Astrocyte (in vitro differentiated cells and primary cell): ENCODE measurements at regions not wholly inside any gene's neighbourhood (a gene's known extent, or its start where the extent isn't known, plus 50 kb on each side); places are given as distances from the start of the nearest gene placed in this dataset.

Experiments
- DNase-seq: peaks from one replicate; pipeline ENCODE4 v3.0.0-alpha.2; 2010; ENCODE audit warnings: low read depth
- FAIRE-seq: peaks from 2 replicates; lab custom pipeline; 2011; peaks lifted over from hg19 to GRCh38; lab: Jason Lieb, UNC
- H2AFZ ChIP-seq: 2 replicates; pipeline ENCODE4 v1.6.0; 2012; ENCODE audit warnings: low read depth, low read length, inconsistent platforms
- H3K27ac ChIP-seq: 2 replicates; pipeline ENCODE4 v1.5.1; 2011; ENCODE audit warnings: low read depth, low read length, inconsistent platforms
- H3K27me3 ChIP-seq: 2 replicates; pipeline ENCODE4 v1.6.0; 2011; ENCODE audit warnings: low read length, inconsistent platforms; ENCODE audit not compliant: insufficient read depth
- H3K36me3 ChIP-seq: 2 replicates; pipeline ENCODE4 v1.5.1; 2011; ENCODE audit warnings: low read length, inconsistent platforms; ENCODE audit not compliant: insufficient read depth
- H3K4me1 ChIP-seq: 2 replicates; pipeline ENCODE4 v1.5.1; 2011; ENCODE audit warnings: low read length, inconsistent platforms; ENCODE audit not compliant: insufficient read depth
- H3K4me2 ChIP-seq: 2 replicates; pipeline ENCODE4 v1.6.0; 2012; ENCODE audit warnings: low read length, inconsistent platforms
- H3K4me3 ChIP-seq: 2 replicates; pipeline ENCODE4 v1.5.1; 2011; ENCODE audit warnings: low read depth, mild to moderate bottlenecking, low read length, inconsistent platforms; ENCODE audit not compliant: insufficient read depth
- H3K79me2 ChIP-seq: 2 replicates; pipeline ENCODE4 v1.6.0; 2012; ENCODE audit warnings: mild to moderate bottlenecking, low read length, inconsistent platforms; ENCODE audit not compliant: insufficient read depth
- H3K9ac ChIP-seq: 2 replicates; pipeline ENCODE4 v1.6.0; 2012; ENCODE audit warnings: mild to moderate bottlenecking, low read length, inconsistent platforms
- H3K9me3 ChIP-seq: 2 replicates; pipeline ENCODE4 v1.5.1; 2012; ENCODE audit warnings: low read depth, mild to moderate bottlenecking, low read length, inconsistent platforms; ENCODE audit not compliant: insufficient read depth
- H4K20me1 ChIP-seq: 2 replicates; pipeline ENCODE4 v1.6.0; 2012; ENCODE audit warnings: low read length, inconsistent platforms; ENCODE audit not compliant: insufficient read depth
- H3K27ac Mint-ChIP-seq: one replicate; pipeline ENCODE4 v1.8.0; 2021; ENCODE audit warnings: mild to moderate bottlenecking, mixed read lengths; ENCODE audit not compliant: unreplicated experiment
- H3K27me3 Mint-ChIP-seq: one replicate; pipeline ENCODE4 v1.8.0; 2021; ENCODE audit warnings: low read depth, mixed read lengths; ENCODE audit not compliant: unreplicated experiment
- H3K36me3 Mint-ChIP-seq: one replicate; pipeline ENCODE4 v1.8.0; 2021; ENCODE audit warnings: low read depth, mixed read lengths; ENCODE audit not compliant: unreplicated experiment
- H3K4me1 Mint-ChIP-seq: one replicate; pipeline ENCODE4 v1.8.0; 2021; ENCODE audit warnings: low read depth, mixed read lengths; ENCODE audit not compliant: unreplicated experiment
- H3K4me3 Mint-ChIP-seq: one replicate; pipeline ENCODE4 v1.8.0; 2021; ENCODE audit warnings: mild to moderate bottlenecking, moderate library complexity, mixed read lengths; ENCODE audit not compliant: unreplicated experiment
- H3K9me3 Mint-ChIP-seq: one replicate; pipeline ENCODE4 v1.8.0; 2021; ENCODE audit warnings: mild to moderate bottlenecking, mixed read lengths; ENCODE audit not compliant: unreplicated experiment
- EZH2 ChIP-seq: IDR thresholded peaks from 2 replicates; pipeline ENCODE4 v1.6.1; 2012; ENCODE audit warnings: mild to moderate bottlenecking, low read length, inconsistent platforms; ENCODE audit not compliant: insufficient read depth
- TF ChIP-seq, protein P1 (sequence below): IDR thresholded peaks from 2 replicates; pipeline ENCODE4 v1.5.1; 2011; ENCODE audit warnings: low read depth, mild to moderate bottlenecking, inconsistent platforms, low read length, moderate library complexity; ENCODE audit not compliant: insufficient read depth

DNA sequence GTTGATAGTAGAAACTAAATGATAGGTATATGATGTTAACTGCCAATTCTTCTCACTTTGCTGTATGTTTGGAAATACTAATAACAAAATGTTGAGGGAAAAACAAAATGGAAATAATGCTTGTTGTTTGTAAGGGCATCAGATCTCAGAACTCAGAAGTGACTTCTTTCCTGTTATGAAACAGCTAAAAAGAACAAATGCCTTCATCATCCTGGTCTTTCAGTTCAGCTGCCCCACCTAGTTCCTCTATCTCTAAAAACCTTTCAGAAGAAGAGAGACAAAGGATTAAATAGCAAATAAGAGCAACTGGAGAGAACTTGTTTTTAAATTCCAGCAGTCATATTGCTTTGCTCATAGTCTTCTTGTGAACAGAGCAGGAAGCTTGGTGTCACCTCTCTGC, 345.3 kb upstream of the NCAM1 start:
- Histone ChIP-seq H3K36me3 (no peaks in the 10 kb centered on the region), H4K20me1 (no peaks in the 10 kb centered on the region), H3K9ac (no peak overlapping the region), H3K79me2 (no peaks in the 10 kb centered on the region), H3K4me2 (no peak overlapping the region), H3K9me3 (no peaks in the 10 kb centered on the region), H3K4me1 (peaks cover 28% of the 10 kb centered on the region), H3K27ac (no peak overlapping the region), H3K4me3 (no peak overlapping the region), H2AFZ (no peak overlapping the region), H3K27me3 (no peaks in the 10 kb centered on the region)
- FAIRE-seq (no peak), DNase-seq (no peak)
- Mint-ChIP-seq H3K4me1 (peaks cover 26% of the 10 kb centered on the region), H3K27me3 (no peaks in the 10 kb centered on the region), H3K36me3 (peaks cover 3% of the 10 kb centered on the region), H3K9me3 (peaks cover 2% of the 10 kb centered on the region), H3K4me3 (no peak overlapping the region), H3K27ac (no peak overlapping the region)
- TF ChIP-seq EZH2: no peak
- TF ChIP-seq, protein P1, sequence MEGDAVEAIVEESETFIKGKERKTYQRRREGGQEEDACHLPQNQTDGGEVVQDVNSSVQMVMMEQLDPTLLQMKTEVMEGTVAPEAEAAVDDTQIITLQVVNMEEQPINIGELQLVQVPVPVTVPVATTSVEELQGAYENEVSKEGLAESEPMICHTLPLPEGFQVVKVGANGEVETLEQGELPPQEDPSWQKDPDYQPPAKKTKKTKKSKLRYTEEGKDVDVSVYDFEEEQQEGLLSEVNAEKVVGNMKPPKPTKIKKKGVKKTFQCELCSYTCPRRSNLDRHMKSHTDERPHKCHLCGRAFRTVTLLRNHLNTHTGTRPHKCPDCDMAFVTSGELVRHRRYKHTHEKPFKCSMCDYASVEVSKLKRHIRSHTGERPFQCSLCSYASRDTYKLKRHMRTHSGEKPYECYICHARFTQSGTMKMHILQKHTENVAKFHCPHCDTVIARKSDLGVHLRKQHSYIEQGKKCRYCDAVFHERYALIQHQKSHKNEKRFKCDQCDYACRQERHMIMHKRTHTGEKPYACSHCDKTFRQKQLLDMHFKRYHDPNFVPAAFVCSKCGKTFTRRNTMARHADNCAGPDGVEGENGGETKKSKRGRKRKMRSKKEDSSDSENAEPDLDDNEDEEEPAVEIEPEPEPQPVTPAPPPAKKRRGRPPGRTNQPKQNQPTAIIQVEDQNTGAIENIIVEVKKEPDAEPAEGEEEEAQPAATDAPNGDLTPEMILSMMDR: no peak

DNA sequence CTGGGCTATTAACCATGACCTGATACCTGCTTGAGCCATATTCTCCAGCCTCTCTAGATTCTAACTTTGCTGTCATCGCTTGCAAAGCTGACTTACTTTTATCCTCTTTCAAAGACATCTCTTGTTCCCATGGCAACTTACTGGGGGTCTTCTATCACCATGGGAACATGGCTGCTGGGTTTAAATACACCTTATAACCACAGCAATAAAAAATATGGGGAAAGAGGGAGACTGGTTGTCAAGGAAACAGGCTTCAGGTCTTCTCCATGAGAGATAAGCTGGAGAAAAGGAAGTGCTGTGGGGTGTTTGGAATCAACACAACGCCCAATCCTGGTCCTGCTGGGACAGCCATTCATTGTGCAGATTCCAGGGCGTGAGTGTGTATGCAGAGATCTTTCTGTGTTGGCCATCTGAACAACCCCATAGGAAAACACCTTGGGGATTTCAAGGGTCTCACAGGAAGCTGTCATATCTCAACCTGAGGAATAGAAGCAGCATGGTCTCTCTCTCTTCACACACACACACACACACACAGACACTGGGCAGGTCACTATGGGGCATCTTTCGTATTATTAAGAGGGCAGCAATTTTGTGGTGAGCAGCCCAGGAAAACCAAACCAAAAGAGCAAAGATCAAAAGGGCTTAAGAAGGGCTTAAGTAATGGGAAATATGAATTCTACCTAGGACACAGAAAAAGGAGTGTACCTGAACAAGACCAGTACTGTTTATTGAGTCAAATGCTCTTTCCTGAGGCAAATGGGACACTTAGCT, 344.7 kb upstream of the NCAM1 start:
- no peak overlapping the region for H3K27ac ChIP-seq
- Mint-ChIP-seq H3K9me3 (peaks cover 2% of the 10 kb centered on the region), H3K4me3 (no peak overlapping the region), H3K27me3 (no peaks in the 10 kb centered on the region), H3K27ac (no peak overlapping the region), H3K4me1 (peaks cover 25% of the 10 kb centered on the region), H3K36me3 (peaks cover 4% of the 10 kb centered on the region)
- TF ChIP-seq, protein P1: no peak
- TF ChIP-seq EZH2: no peak
- no peak overlapping the region for H2AFZ ChIP-seq
- H3K4me3 ChIP-seq: no peak overlapping the region
- H3K27me3 ChIP-seq: no peaks in the 10 kb centered on the region
- no peaks in the 10 kb centered on the region for H3K9me3 ChIP-seq
- no peaks in the 10 kb centered on the region for H4K20me1 ChIP-seq
- H3K4me2 ChIP-seq: no peak overlapping the region
- no peaks in the 10 kb centered on the region for H3K79me2 ChIP-seq
- H3K36me3 ChIP-seq: no peaks in the 10 kb centered on the region
- no peak for DNase-seq
- no peak overlapping the region for H3K9ac ChIP-seq
- FAIRE-seq: no peak
- peaks cover 22% of the 10 kb centered on the region for H3K4me1 ChIP-seq

DNA sequence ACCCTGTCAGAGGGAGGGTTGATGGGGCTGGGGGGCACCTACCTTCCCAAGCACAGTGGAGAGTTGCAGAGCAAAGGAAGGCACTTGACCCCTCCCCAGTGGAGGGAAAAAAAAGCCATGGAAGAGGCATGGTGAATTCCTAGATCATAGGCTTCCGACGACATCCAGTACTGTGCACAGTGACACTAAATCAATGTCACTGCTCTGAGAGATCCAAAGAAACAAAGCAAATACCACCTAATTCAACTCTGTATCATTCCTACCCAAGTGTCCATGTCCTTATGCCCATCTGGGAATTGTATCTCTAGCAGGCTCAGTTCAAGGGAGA, 344.2 kb upstream of the NCAM1 start:
- H3K9me3 Mint-ChIP-seq: peaks cover 2% of the 10 kb centered on the region
- FAIRE-seq (no peak), DNase-seq (no peak)
- Histone ChIP-seq H2AFZ (no peak overlapping the region), H3K79me2 (no peaks in the 10 kb centered on the region), H3K36me3 (no peaks in the 10 kb centered on the region), H3K9me3 (no peaks in the 10 kb centered on the region), H3K4me2 (no peak overlapping the region), H3K4me3 (no peak overlapping the region), H3K27me3 (no peaks in the 10 kb centered on the region), H3K4me1 (peaks cover 17% of the 10 kb centered on the region), H3K9ac (no peak overlapping the region), H4K20me1 (no peaks in the 10 kb centered on the region), H3K27ac (no peak overlapping the region)
- no peak overlapping the region for H3K27ac Mint-ChIP-seq
- no peaks in the 10 kb centered on the region for H3K27me3 Mint-ChIP-seq
- peaks cover 21% of the 10 kb centered on the region for H3K4me1 Mint-ChIP-seq
- peaks cover 4% of the 10 kb centered on the region for H3K36me3 Mint-ChIP-seq
- TF ChIP-seq, protein P1: no peak
- TF ChIP-seq EZH2: no peak
- no peak overlapping the region for H3K4me3 Mint-ChIP-seq
